HCT116 (cell line): ENCODE measurements at regions not wholly inside any gene's neighbourhood (a gene's known extent, or its start where the extent isn't known, plus 50 kb on each side); places are given as distances from the start of the nearest gene placed in this dataset.

Experiments
- ATAC-seq: fragments of 200-7000 bp; cut with Tn5 transposase; 2 replicates; pipeline ENCODE4 v1.9.1; 2020; ENCODE audit warnings: mild to moderate bottlenecking, moderate library complexity
- BruUV-seq: library from RNA; stranded (reverse); fragments of 400-500 nt; replicated peaks from 2 replicates; lab custom pipeline; 2021; lab: Mats Ljungman, UMichigan
- CTCF ChIA-PET: fragments of 300-600 bp; sonication (Branson Sonifier 250); formaldehyde crosslinking; loops from one replicate; lab custom pipeline; 2021; ENCODE audit warnings: antibody characterized with exemption; lab: Charles Lee
- POLR2A ChIA-PET: fragments of 300-600, 350-600 bp; sonication (Branson Sonifier 250); formaldehyde crosslinking; loops from one replicate; lab custom pipeline; 2021; ENCODE audit warnings: antibody characterized with exemption; lab: Charles Lee
- RAD21 ChIA-PET, 2 experiments: fragments of 300-600 bp; sonication (Branson Sonifier 250); formaldehyde crosslinking; loops; one replicate each; lab custom pipeline; 2023; ENCODE audit warnings: low total read pairs in 2 of 2; ENCODE audit not compliant: uncharacterized antibody in 2 of 2, unreplicated experiment in 2 of 2, low non-redundant PET in 1 of 2; lab: Charles Lee
- DNase-seq: peaks from one replicate; pipeline ENCODE4 v3.0.0-alpha.2; 2010; ENCODE audit warnings: low read depth, low spot score
- H2AFZ ChIP-seq: fragments of 200-600 bp; shearing (Covaris generic), sonication (generic); 2 replicates; pipeline ENCODE4 v1.6.1; 2017; ENCODE audit warnings: low read depth, mixed run types, mixed read lengths, antibody characterized with exemption, low read length; ENCODE audit not compliant: poor library complexity, severe bottlenecking
- H3K27ac ChIP-seq: 2 replicates; pipeline ENCODE4 v1.5.1; 2012; ENCODE audit warnings: low read depth, low read length
- H3K27me3 ChIP-seq: fragments of 200-600 bp; sonication (generic); 2 replicates; pipeline ENCODE4 v1.6.1; 2016; ENCODE audit warnings: mixed run types, low read length, mixed read lengths; ENCODE audit not compliant: insufficient read depth
- H3K36me3 ChIP-seq, 2 experiments: fragments of 200-500 bp in 1 of 2; fragments of 200-600 bp in 1 of 2; sonication (Bioruptor generic) in 1 of 2; sonication (generic) in 1 of 2; 2 replicates each; pipeline versions ENCODE4 v1.5.1 to v1.6.1; 2014 to 2016; ENCODE audit warnings: low read length in 2 of 2, inconsistent platforms in 1 of 2, mixed read lengths in 1 of 2, mixed run types in 1 of 2; ENCODE audit not compliant: insufficient read depth in 2 of 2, control insufficient read depth in 1 of 2
- H3K4me1 ChIP-seq, 2 experiments: fragments of 200-600 bp in 1 of 2; sonication (generic) in 1 of 2; 2 replicates each; pipeline versions ENCODE4 v1.5.1 to v1.6.1; 2012 to 2017; ENCODE audit warnings: low read length in 2 of 2, inconsistent platforms in 1 of 2, mild to moderate bottlenecking in 1 of 2, mixed read lengths in 1 of 2, mixed run types in 1 of 2, moderate library complexity in 1 of 2; ENCODE audit not compliant: insufficient read depth in 2 of 2, control insufficient read depth in 1 of 2
- H3K4me2 ChIP-seq: fragments of 200-600 bp; sonication (generic); 2 replicates; pipeline ENCODE4 v1.6.1; 2017; ENCODE audit warnings: mixed run types, low read length, mixed read lengths
- H3K4me3 ChIP-seq, 2 experiments: fragments of 200-600 bp in 1 of 2; sonication (generic) in 1 of 2; replicated peaks in 1 of 2; 2 replicates each; pipeline ENCODE4 v1.5.1; 2011 to 2016; ENCODE audit warnings: low read length in 2 of 2, control low read depth in 1 of 2, low read depth in 1 of 2, mild to moderate bottlenecking in 1 of 2, mixed read lengths in 1 of 2, mixed run types in 1 of 2
- H3K79me2 ChIP-seq: fragments of 200-600 bp; sonication (generic); 2 replicates; pipeline ENCODE4 v1.6.1; 2017; ENCODE audit warnings: mild to moderate bottlenecking, mixed run types, low read length, moderate library complexity, mixed read lengths; ENCODE audit not compliant: insufficient read depth
- H3K9ac ChIP-seq: fragments of 200-600 bp; sonication (generic); 2 replicates; pipeline ENCODE4 v1.6.1; 2016; ENCODE audit warnings: low read length, mixed read lengths
- H3K9me2 ChIP-seq: fragments of 200-600 bp; sonication (generic), shearing (Covaris generic); 2 replicates; pipeline ENCODE4 v1.6.1; 2017; ENCODE audit warnings: mixed run types, mild to moderate bottlenecking, moderate library complexity; ENCODE audit not compliant: insufficient read depth
- H3K9me3 ChIP-seq, 2 experiments: fragments of 200-500 bp in 1 of 2; fragments of 200-600 bp in 1 of 2; sonication (Bioruptor generic) in 1 of 2; sonication (generic) in 1 of 2; 2 replicates each; pipeline ENCODE4 v1.6.1; 2014 to 2017; ENCODE audit warnings: low read length in 2 of 2, mixed read lengths in 2 of 2, inconsistent platforms in 1 of 2, low read depth in 1 of 2, mild to moderate bottlenecking in 1 of 2, mixed run types in 1 of 2, moderate library complexity in 1 of 2; ENCODE audit not compliant: control insufficient read depth in 1 of 2, insufficient read depth in 1 of 2
- H4K20me1 ChIP-seq: fragments of 200-600 bp; sonication (generic), shearing (Covaris generic); 2 replicates; pipeline ENCODE4 v1.6.1; 2017; ENCODE audit warnings: mixed run types, mild to moderate bottlenecking, moderate library complexity; ENCODE audit not compliant: insufficient read depth
- CBX3 ChIP-seq: IDR thresholded peaks from 2 replicates; pipeline ENCODE4 v1.6.1; 2012; ENCODE audit warnings: low read depth
- CEBPB ChIP-seq: IDR thresholded peaks from 2 replicates; pipeline ENCODE4 v1.6.1; 2012; ENCODE audit warnings: low read depth
- CTCF ChIP-seq, 3 experiments: fragments of 200-600 bp in 1 of 3; sonication (generic) in 1 of 3; IDR thresholded peaks in 2 of 3; conservative IDR thresholded peaks in 1 of 3; 2 replicates each; pipeline ENCODE4 v1.5.1; 2012 to 2017; ENCODE audit warnings: low read depth in 2 of 3, low read length in 2 of 3, antibody characterized with exemption in 1 of 3, borderline replicate concordance in 1 of 3, control low read depth in 1 of 3, mild to moderate bottlenecking in 1 of 3, mixed read lengths in 1 of 3, mixed run types in 1 of 3, moderate library complexity in 1 of 3; ENCODE audit not compliant: insufficient read depth in 1 of 3
- ELF1 ChIP-seq: IDR thresholded peaks from 2 replicates; pipeline ENCODE4 v1.6.1; 2012; ENCODE audit warnings: low read depth, borderline replicate concordance
- EZH2 ChIP-seq: fragments of 200-600 bp; sonication (generic); IDR thresholded peaks from 2 replicates; pipeline ENCODE4 v1.6.1; 2017; ENCODE audit warnings: antibody characterized with exemption, mixed run types
- EZH2phosphoT487 ChIP-seq: fragments of 200-600 bp; IDR thresholded peaks from 2 replicates; pipeline ENCODE4 v1.6.1; 2018; ENCODE audit warnings: antibody characterized with exemption, borderline replicate concordance
- FOSL1 ChIP-seq: IDR thresholded peaks from 2 replicates; pipeline ENCODE4 v1.6.1; 2012; ENCODE audit warnings: low read depth
- JUND ChIP-seq: IDR thresholded peaks from 2 replicates; pipeline ENCODE4 v1.6.1; 2012
- POLR2A ChIP-seq: IDR thresholded peaks from 2 replicates; pipeline ENCODE4 v1.7.0; 2011; ENCODE audit warnings: borderline replicate concordance; ENCODE audit not compliant: insufficient read depth, insufficient read length; ENCODE audit errors: extremely low read depth
- POLR2AphosphoS5 ChIP-seq: IDR thresholded peaks from 2 replicates; pipeline ENCODE4 v1.6.1; 2011; ENCODE audit warnings: mild to moderate bottlenecking, low read depth, low read length, moderate library complexity
- SIN3A ChIP-seq: IDR thresholded peaks from 2 replicates; pipeline ENCODE4 v1.6.1; 2012; ENCODE audit warnings: low read depth
- SRF ChIP-seq: IDR thresholded peaks from 2 replicates; pipeline ENCODE4 v1.6.1; 2012; ENCODE audit warnings: low read depth
- TCF7L2 ChIP-seq: IDR thresholded peaks from 2 replicates; pipeline ENCODE4 v1.7.0; 2011; ENCODE audit warnings: borderline replicate concordance, inconsistent platforms; ENCODE audit not compliant: insufficient read depth, insufficient read length; ENCODE audit errors: extremely low read depth
- YY1 ChIP-seq: IDR thresholded peaks from 2 replicates; pipeline ENCODE4 v1.6.1; 2011; ENCODE audit warnings: low read length, low read depth, moderate library complexity, mild to moderate bottlenecking; ENCODE audit not compliant: insufficient replicate concordance; ENCODE audit errors: extremely low read depth
- ZFX ChIP-seq: fragments of 450-650 bp; IDR thresholded peaks from 2 replicates; pipeline ENCODE4 v1.6.1; 2017
- intact Hi-C: fragments of 100-400 bp; cut with micrococcal nuclease; formaldehyde crosslinking; loops from 2 replicates; pipeline ENCODE4 v1.10.0; 2022
- TF ChIP-seq, protein P1 (sequence below): IDR thresholded peaks from 2 replicates; pipeline ENCODE4 v1.6.1; 2012
- TF ChIP-seq, protein P2 (sequence below): IDR thresholded peaks from 2 replicates; pipeline ENCODE4 v1.6.1; 2012

DNA sequence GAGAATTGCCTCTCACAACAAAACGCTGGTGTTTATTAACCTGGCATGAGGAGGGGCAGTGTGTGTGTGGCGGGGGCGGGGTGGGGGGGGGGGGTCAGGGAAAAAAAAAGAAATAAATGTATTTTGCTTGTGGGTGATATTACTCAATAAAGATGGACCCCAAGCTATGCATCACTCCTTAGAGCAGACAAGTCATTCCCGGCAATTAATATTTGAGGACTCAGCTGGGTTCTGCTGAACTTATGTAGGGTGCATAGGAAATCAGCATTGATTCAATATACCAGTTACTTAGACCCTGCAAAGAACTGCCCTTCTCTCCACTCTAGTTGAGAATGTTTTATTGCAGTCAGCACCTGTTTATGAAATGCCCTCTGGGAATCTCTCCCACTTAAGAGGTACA lies 206.2 kb upstream of the MAF start:
- ATAC-seq (no peak), DNase-seq (no peak)
- Histone ChIP-seq H3K4me1 (no peaks in the 10 kb centered on the region), H3K4me3 (no peak overlapping the region), H2AFZ (no peak overlapping the region), H4K20me1 (no peaks in the 10 kb centered on the region), H3K36me3 (no peaks in the 10 kb centered on the region), H3K9me2 (no peaks in the 10 kb centered on the region), H3K4me2 (no peak overlapping the region), H3K9me3 (peaks cover 28 to 50% of the 10 kb centered on the region in 2 experiments; a peak in 3 of 4 replicates), H3K9ac (no peak overlapping the region), H3K27me3 (no peaks in the 10 kb centered on the region), H3K79me2 (no peaks in the 10 kb centered on the region), H3K27ac (no peak overlapping the region)
- no TSS peak for BruUV-seq
- ChIA-PET CTCF (no interaction called here), RAD21 (no interaction called here), POLR2A (no interaction called here)
- intact Hi-C loops: no loop called here
- TF ChIP-seq POLR2AphosphoS5 (no peak), ELF1 (no peak), EZH2 (no peak)

DNA sequence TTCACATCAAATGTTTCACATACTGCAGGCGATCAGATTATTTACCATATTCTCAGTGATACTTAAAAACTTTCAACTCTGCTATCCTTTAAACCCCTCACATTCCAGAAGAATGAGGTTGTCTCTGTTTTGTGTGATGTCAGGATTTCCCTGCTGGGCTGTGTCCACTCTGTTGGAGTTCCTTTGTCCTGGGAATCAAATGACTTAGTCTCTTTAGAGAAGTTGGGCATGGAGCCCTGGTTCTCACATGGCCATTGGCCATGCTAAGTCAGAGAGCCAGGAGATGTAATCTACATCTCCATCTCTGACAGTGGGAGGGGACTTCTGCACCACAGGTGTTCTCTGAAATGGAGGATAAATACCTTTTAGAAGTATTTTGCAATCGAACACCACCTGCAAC lies 205.1 kb upstream of the MAF start:
- no peak for TF ChIP-seq SRF
- no peak for TF ChIP-seq SIN3A
- TF ChIP-seq EZH2phosphoT487: no peak
- no peak for TF ChIP-seq CBX3
- no peak for TF ChIP-seq EZH2
- TF ChIP-seq CTCF (IDR thresholded peaks at IDR 0.05 in 2 of 3, conservative IDR thresholded peaks at IDR 0.05 in 1 of 3; ENCODE audit: borderline replicate concordance in 1 of 3, insufficient read depth in 1 of 3, low read depth in 2 of 3, low read length in 2 of 3): no peak
- TF ChIP-seq CEBPB: no peak
- TF ChIP-seq, protein P1, sequence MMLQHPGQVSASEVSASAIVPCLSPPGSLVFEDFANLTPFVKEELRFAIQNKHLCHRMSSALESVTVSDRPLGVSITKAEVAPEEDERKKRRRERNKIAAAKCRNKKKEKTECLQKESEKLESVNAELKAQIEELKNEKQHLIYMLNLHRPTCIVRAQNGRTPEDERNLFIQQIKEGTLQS: no peak
- TF ChIP-seq ZFX: no peak
- no peak for TF ChIP-seq POLR2A
- no peak for TF ChIP-seq POLR2AphosphoS5
- no peak for TF ChIP-seq TCF7L2
- TF ChIP-seq ELF1: no peak
- TF ChIP-seq, protein P2, sequence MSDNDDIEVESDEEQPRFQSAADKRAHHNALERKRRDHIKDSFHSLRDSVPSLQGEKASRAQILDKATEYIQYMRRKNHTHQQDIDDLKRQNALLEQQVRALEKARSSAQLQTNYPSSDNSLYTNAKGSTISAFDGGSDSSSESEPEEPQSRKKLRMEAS: no peak
- no peak for TF ChIP-seq YY1
- no peak for TF ChIP-seq FOSL1
- TF ChIP-seq JUND: no peak
- no peak overlapping the region for H3K27ac ChIP-seq
- H2AFZ ChIP-seq: no peak overlapping the region
- H3K36me3 ChIP-seq: no peaks in the 10 kb centered on the region
- no peak overlapping the region for H3K4me2 ChIP-seq
- no peaks in the 10 kb centered on the region for H3K79me2 ChIP-seq
- RAD21 ChIA-PET: no interaction called here
- CTCF ChIA-PET: no interaction called here
- no peak overlapping the region for H3K9ac ChIP-seq
- H3K4me1 ChIP-seq: no peaks in the 10 kb centered on the region
- BruUV-seq: no TSS peak
- no peak for DNase-seq
- H3K27me3 ChIP-seq: no peaks in the 10 kb centered on the region
- intact Hi-C loops: no loop called here
- peaks cover 26 to 56% of the 10 kb centered on the region in 2 experiments; a peak in 3 of 4 replicates for H3K9me3 ChIP-seq
- ATAC-seq: no peak
- no peak overlapping the region for H3K4me3 ChIP-seq
- POLR2A ChIA-PET: no interaction called here
- H4K20me1 ChIP-seq: no peaks in the 10 kb centered on the region
- H3K9me2 ChIP-seq: no peaks in the 10 kb centered on the region
